H1 (cell line): ENCODE measurements at regions not wholly inside any gene's neighbourhood (a gene's known extent, or its start where the extent isn't known, plus 50 kb on each side); places are given as distances from the start of the nearest gene placed in this dataset.

Source experiments
- CTCF ChIP-seq, 3 experiments: IDR thresholded peaks; 1 replicate in 2 of 3; 2 replicates in 1 of 3; pipeline versions ENCODE4 v1.5.1 to v1.6.1; 2011; ENCODE audit warnings: low read length in 3 of 3, mild to moderate bottlenecking in 3 of 3, inconsistent platforms in 2 of 3, low read depth in 1 of 3, moderate library complexity in 1 of 3; ENCODE audit not compliant: insufficient read depth in 1 of 3; ENCODE audit errors: control extremely low read depth in 1 of 3
- POLR2A ChIP-seq, 2 experiments: IDR thresholded peaks; 1 replicate in 1 of 2; 2 replicates in 1 of 2; pipeline ENCODE4 v1.6.1; 2011; ENCODE audit warnings: low read depth in 2 of 2, low read length in 2 of 2, mild to moderate bottlenecking in 2 of 2; ENCODE audit errors: control extremely low read depth in 1 of 2
- SUZ12 ChIP-seq: fragments of 200-600 bp; sonication (generic); IDR thresholded peaks from 2 replicates; pipeline ENCODE4 v1.6.1; 2012; ENCODE audit warnings: mild to moderate bottlenecking, inconsistent platforms, low read length, moderate library complexity, mixed read lengths
- ZNF274 ChIP-seq: IDR thresholded peaks from 2 replicates; pipeline ENCODE4 v1.7.0; 2012; ENCODE audit warnings: low read length, borderline replicate concordance; ENCODE audit errors: extremely low read depth

GRCh38 chr3:176206809-176207208 lies 990.5 kb downstream of the TBL1XR1 start:
- TF ChIP-seq POLR2A (IDR thresholded peaks at IDR 0.05; ENCODE audit: control extremely low read depth in 1 of 2, low read depth in 2 of 2, low read length in 2 of 2) (no peak), CTCF (IDR thresholded peaks at IDR 0.05; ENCODE audit: control extremely low read depth in 1 of 3, insufficient read depth in 1 of 3, low read depth in 1 of 3, low read length in 3 of 3) (no peak), ZNF274 (no peak), SUZ12 (no peak)
